ENCODE measurements at regions not wholly inside any gene's neighbourhood (a gene's known extent, or its start where the extent isn't known, plus 50 kb on each side); places are given as distances from the start of the nearest gene placed in this dataset.

DNA sequence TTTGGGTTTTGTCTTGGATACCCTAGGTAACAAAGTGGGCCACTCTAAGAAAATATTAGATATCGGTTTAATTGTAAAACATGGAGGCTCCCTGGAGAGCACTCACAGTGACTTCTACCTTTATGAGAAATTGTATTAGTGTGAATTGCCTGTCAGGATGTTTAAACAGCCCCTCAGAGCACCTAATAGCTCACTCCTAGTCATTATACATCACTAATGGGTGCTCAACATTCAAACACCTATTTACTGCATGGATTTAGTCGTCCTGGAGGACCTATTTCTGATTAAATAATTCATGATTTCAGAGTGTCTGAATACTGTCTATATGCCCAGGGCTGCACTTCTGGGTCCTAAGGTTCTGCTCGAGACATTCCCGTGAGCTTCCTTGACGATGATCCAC is 430.2 kb upstream of the EEF2KMT start:
- no peak for DNase-seq (ENCODE audit: low read depth, low spot score)
- H3K4me3 ChIP-seq (ENCODE audit: low read length): no peak overlapping the region

DNA sequence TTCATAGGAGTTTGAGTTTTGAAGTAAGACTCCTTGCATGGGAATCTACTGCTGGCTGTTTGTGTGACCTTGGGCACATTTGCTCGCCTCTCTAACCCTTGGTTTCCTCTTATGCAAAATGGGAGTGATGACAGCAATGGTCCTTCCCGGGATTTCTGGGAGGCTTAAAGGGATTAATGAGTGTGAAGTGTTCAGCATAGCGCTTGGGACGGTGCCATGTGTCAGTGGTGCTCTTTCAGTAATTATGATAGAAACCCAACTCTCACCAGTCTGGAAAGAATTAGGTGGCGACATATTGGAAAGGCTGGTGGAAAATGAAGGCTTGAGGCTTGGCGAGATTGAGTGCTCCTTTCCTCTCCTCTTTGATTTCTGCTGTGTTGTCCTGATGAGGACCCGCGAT is 429.2 kb upstream of the EEF2KMT start:
- no peak for DNase-seq (ENCODE audit: low read depth, low spot score)
- no peak overlapping the region for H3K4me3 ChIP-seq (ENCODE audit: low read length)

DNA sequence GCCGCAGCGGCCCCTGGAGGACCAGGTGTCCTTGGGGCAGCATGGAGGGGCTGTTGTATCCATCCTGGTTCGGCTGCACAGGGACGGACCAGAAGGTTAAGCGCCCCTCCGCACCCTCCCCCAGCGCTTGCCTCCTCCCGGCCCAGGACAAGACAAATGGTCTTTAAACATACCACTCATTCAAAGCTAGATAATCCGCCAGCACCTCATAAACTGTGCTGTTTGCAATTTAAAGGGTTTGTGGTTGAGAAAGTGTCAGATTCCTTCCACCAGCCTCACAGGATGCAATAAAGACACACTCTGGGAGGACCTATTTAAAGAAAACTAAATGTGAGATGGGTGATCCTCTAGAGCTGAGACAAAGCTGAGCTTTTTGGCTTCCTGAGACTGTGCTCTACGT is 426.2 kb upstream of the EEF2KMT start:
- no peak overlapping the region for H3K4me3 ChIP-seq (ENCODE audit: low read length)
- no peak for DNase-seq (ENCODE audit: low read depth, low spot score)

DNA sequence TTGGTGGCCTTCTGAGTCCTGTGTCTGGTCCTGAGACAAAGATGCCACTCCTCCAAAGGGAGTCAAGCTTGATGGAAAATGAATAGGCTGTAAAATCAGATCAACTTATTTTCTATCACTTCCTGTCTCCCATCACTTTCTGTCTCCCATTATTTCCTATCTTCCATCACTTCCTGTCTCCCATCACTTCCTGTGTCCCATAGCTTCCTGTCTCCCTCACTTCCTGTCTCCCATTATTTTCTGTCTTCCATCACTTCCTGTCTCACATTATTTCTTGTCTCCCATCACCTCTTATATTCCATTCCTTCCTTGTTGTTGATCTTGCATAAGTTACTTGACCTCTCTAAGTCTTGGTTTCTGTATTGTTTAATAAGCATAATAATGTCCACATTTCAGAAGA is 418.5 kb upstream of the EEF2KMT start:
- DNase-seq (ENCODE audit: low read depth, low spot score): no peak
- H3K4me3 ChIP-seq (ENCODE audit: low read length): no peak overlapping the region

GRCh38 chr16:5512014-5512413 is 414.4 kb upstream of the EEF2KMT start:
- DNase-seq (ENCODE audit: low read depth, low spot score): no peak

DNA sequence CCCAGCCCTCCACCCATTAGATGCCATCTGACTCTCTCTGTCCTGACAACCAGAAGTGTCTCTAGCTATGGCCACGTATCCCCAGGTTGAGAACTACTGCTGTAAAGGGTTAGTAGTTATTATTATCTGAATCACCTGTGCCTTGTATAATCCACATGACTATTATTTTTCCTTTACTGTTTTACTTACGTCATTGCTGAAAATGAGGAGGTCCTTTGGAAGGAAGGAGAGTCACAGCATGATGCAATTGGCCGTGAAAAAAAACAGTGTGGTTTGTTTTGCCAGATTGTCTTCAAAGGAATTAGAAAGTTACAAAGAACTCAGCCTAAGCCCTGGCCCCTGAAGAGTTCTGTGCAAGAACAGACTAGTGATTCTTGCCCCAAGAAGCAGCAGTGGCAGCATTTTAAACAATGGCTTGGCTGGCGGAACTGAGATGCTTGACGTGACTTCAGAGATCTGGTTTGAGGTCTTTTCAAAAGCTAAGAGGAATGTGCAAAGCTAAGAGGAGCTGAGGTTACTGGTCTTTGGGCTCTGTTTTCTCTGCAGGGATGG is 413.3 kb upstream of the EEF2KMT start:
- H3K4me3 ChIP-seq (ENCODE audit: low read length): no peak overlapping the region
- DNase-seq (ENCODE audit: low read depth, low spot score): no peak

More at GRCh38 chr16:5512014-5512413, 414.4 kb upstream of the EEF2KMT start:
- H3K4me3 ChIP-seq (ENCODE audit: low read length): no peak overlapping the region

DNA sequence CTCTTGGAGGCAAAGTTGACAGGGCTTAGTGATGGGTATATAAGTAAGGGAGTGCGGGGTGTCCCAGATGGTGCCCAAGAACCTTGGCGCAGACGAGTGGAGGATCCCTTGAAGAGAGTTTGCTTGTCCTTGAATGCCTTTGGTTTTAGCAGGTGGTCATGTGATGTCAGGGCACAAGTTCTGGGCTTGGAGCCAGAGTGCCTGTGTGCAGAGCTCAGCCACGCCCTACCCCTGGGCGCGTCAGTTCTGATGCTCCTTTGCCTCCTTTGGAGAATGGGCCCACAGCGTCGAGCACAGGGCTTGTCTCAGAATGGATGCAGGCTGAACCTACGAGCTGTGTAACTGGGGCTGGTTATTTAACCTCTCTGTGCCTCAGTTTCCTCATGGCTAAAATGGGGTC is 412.2 kb upstream of the EEF2KMT start:
- no peak overlapping the region for H3K4me3 ChIP-seq (ENCODE audit: low read length)
- no peak for DNase-seq (ENCODE audit: low read depth, low spot score)

DNA sequence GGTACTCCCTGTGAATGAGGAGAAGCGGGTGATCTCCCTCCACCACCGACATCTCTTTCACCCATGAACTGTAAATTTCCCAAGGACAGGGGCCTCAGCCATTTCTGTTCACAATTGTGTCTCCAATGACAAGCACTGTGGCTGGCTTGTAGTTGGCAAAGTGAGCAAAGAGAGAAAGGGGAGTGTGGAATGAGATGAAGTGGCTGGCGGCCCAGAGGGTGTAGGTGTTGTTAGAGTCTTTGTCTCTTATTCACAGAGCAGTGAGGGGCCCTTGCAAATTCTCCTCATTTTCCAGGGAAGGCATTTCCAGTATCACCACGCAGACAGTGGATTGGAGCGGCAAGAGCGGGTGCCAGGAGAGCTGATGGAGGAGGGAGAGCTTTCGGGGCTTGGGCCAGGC is 411.7 kb upstream of the EEF2KMT start:
- no peak for DNase-seq (ENCODE audit: low read depth, low spot score)
- H3K4me3 ChIP-seq (ENCODE audit: low read length): no peak overlapping the region

DNA sequence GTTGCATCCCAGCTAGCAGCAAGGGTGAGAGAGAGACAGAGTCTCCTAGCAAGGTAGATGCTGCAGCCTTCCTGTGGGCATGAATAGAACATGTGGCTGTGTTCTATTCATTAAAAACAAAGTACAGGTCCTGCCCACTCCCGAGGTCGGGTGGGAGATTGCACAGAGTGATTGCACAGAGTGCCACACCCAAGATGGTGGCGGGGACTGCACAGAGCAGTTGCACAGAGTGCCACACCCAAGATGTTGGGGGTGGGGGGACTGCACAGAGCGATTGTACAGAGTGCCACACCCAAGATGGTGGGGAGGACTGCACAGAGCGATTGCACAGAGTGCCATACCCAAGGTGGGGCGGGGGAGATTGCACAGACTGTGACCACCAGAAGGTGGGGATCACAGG is 410.8 kb upstream of the EEF2KMT start:
- H3K4me3 ChIP-seq (ENCODE audit: low read length): no peak overlapping the region
- no peak for DNase-seq (ENCODE audit: low read depth, low spot score)

DNA sequence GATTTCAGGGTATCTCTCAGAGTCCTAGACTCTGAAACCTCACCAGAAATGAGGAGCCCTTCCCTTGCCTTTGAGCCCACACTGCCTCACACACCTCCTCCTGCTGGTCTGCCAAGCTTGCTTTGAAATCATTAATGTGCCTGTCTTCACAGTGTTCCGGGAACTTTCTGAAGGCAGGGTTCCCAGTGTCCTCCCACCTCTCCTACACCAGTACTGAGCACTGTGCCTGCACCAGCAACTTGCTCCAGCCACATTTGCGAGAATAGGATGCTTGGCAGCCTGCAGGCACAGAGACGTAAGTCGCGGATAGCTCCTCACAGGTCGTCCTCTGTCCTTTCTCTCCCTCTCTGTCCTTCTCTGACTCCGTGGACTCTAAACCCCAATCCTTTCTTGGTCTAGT is 408.4 kb upstream of the EEF2KMT start:
- no peak overlapping the region for H3K4me3 ChIP-seq (ENCODE audit: low read length)
- DNase-seq (ENCODE audit: low read depth, low spot score): no peak

GRCh38 chr16:5505091-5505887 is 407.7 kb upstream of the EEF2KMT start:
- no peak for DNase-seq (ENCODE audit: low read depth, low spot score)
- no peak overlapping the region for H3K4me3 ChIP-seq (ENCODE audit: low read length)

GRCh38 chr16:5504064-5504781 is 406.6 kb upstream of the EEF2KMT start:
- DNase-seq (ENCODE audit: low read depth, low spot score): no peak
- no peak overlapping the region for H3K4me3 ChIP-seq (ENCODE audit: low read length)

GRCh38 chr16:5502944-5503343 is 405.3 kb upstream of the EEF2KMT start:
- H3K4me3 ChIP-seq (ENCODE audit: low read length): no peak overlapping the region
- DNase-seq (ENCODE audit: low read depth, low spot score): no peak

GRCh38 chr16:5502467-5502869 is 404.9 kb upstream of the EEF2KMT start:
- no peak overlapping the region for H3K4me3 ChIP-seq (ENCODE audit: low read length)
- peak; percentile 9 for DNase-seq (ENCODE audit: low read depth, low spot score)

DNA sequence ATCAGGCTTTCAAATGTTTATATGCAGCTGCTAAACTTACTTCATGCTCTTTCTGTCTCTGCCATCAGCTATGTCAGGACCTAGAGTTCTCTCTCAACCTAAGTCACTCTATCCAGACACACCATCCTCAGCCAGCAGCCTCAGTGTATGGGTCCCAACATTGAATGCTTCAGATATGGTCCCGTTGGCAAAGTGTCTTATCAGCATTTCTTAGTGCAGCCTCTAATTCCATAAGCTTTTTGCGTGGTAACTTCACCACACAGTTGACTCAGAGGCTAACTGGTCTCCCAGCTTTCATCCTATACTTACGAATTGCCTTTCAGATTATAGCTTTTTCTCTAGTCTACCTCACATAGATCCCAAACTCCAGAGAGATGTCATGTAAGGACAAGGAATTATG is 402.9 kb upstream of the EEF2KMT start:
- no peak for DNase-seq (ENCODE audit: low read depth, low spot score)
- H3K4me3 ChIP-seq (ENCODE audit: low read length): no peak overlapping the region

- H3K4me3 ChIP-seq (ENCODE audit: low read length): no peak overlapping the region
- DNase-seq (ENCODE audit: low read depth, low spot score): no peak
Observed at GRCh38 chr16:5498562-5498961, 401.0 kb upstream of the EEF2KMT start.

DNA sequence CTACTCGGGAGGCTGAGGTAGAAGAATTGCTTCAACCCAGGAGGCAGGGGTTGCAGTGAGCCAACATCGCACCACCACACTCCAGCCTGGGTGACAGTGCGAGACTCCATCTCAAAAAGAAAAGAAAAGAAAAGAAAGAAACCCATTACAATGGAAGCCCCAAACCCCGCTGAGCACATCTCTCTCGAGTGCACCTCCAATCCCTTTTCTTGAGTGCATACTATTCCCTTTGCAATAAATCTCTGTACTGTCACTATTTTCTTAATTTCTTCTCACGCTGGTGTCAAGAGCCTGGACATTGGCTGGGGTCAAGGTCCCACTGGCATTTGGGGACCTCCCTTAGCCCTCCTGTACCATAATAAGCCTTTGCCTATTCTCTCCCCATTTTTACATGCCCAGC is 398.4 kb upstream of the EEF2KMT start:
- no peak for DNase-seq (ENCODE audit: low read depth, low spot score)
- H3K4me3 ChIP-seq (ENCODE audit: low read length): no peak overlapping the region

DNA sequence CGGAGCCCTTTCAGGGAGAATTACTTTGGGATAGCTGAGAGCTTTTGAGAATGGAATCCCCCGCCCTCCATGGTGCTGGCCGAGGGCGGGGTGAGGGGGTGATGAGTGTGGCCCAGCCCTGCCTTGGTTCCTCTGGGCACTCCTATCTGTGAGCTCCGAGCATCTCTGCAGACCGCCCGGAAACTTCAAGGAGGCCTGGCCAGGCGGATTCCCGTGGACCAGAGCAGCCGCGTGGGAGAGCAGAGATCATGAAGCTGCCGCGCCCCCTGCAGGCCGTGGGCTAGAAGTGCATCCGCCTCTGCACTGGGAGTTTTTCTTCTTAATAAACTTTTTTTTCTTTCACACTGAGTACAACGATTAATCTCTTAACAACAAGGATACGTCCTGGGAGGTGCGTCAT is 392.9 kb upstream of the EEF2KMT start:
- DNase-seq (ENCODE audit: low read depth, low spot score): peak; percentile 28
- no peak overlapping the region for H3K4me3 ChIP-seq (ENCODE audit: low read length)

GRCh38 chr16:5488581-5488980 is 391.0 kb upstream of the EEF2KMT start:
- DNase-seq (ENCODE audit: low read depth, low spot score): no peak
- H3K4me3 ChIP-seq (ENCODE audit: low read length): no peak overlapping the region

- no peak overlapping the region for H3K4me3 ChIP-seq (ENCODE audit: low read length)
- DNase-seq (ENCODE audit: low read depth, low spot score): no peak
Observed at GRCh38 chr16:5487728-5488127, 390.1 kb upstream of the EEF2KMT start.

Data from Jurkat, Clone E6-1 (cell line).